IMR-90 (cell line): ENCODE measurements at regions not wholly inside any gene's neighbourhood (a gene's known extent, or its start where the extent isn't known, plus 50 kb on each side); places are given as distances from the start of the nearest gene placed in this dataset.

ENCODE experiments used
- ATAC-seq: fragments of 200-7000 bp; cut with Tn5 transposase; 2 replicates; pipeline ENCODE4 v1.9.1; 2020; ENCODE audit warnings: low read depth, mild to moderate bottlenecking, moderate library complexity
- BruUV-seq: library from RNA; stranded (reverse); fragments of 400-500 nt; replicated peaks from 2 replicates; lab custom pipeline; 2021; lab: Mats Ljungman, UMichigan
- CTCF ChIA-PET: fragments of 300-600 bp; formaldehyde crosslinking; extraction: SDS; loops from one replicate; lab custom pipeline; 2021; ENCODE audit warnings: antibody characterized with exemption; lab: Yijun Ruan, JAX
- POLR2A ChIA-PET: fragments of 300-600 bp; sonication (Branson Sonifier 250); formaldehyde crosslinking; loops from one replicate; lab custom pipeline; 2022; ENCODE audit warnings: antibody characterized with exemption; ENCODE audit not compliant: unreplicated experiment; lab: Charles Lee
- DNase-seq: peaks from one replicate; pipeline ENCODE4 v3.0.0; 2013
- H2AFZ ChIP-seq: replicated peaks from 2 replicates; pipeline ENCODE3; 2013; ENCODE audit warnings: low read length, mild to moderate bottlenecking; ENCODE audit not compliant: poor library complexity
- H2AK5ac ChIP-seq: 2 replicates; pipeline ENCODE4 v1.6.1; 2013; ENCODE audit warnings: low read depth, low read length, inconsistent platforms
- H2AK9ac ChIP-seq: replicated peaks from 2 replicates; pipeline ENCODE3; 2013; ENCODE audit warnings: mild to moderate bottlenecking, low read depth, low read length, moderate library complexity; ENCODE audit not compliant: poor library complexity
- H2BK120ac ChIP-seq: 2 replicates; pipeline ENCODE4 v1.6.1; 2013; ENCODE audit warnings: low read depth, low read length, inconsistent platforms
- H2BK15ac ChIP-seq: 3 replicates; pipeline ENCODE4 v1.6.1; 2013; ENCODE audit warnings: low read depth, low read length, inconsistent platforms
- H2BK20ac ChIP-seq: 2 replicates; pipeline ENCODE4 v1.6.1; 2013; ENCODE audit warnings: low read depth, mild to moderate bottlenecking, inconsistent platforms, low read length, moderate library complexity
- H2BK5ac ChIP-seq: 2 replicates; pipeline ENCODE4 v1.6.1; 2013; ENCODE audit warnings: mild to moderate bottlenecking, low read depth, low read length, inconsistent platforms; ENCODE audit not compliant: poor library complexity, severe bottlenecking
- H3K14ac ChIP-seq: replicated peaks from 2 replicates; pipeline ENCODE4 v1.6.1; 2013; ENCODE audit warnings: low read depth, low read length, inconsistent platforms
- H3K18ac ChIP-seq: 2 replicates; pipeline ENCODE4 v1.6.1; 2013; ENCODE audit warnings: low read depth, low read length, control low read depth
- H3K23ac ChIP-seq: 2 replicates; pipeline ENCODE4 v1.6.1; 2013; ENCODE audit warnings: low read depth, low read length, inconsistent platforms
- H3K27ac ChIP-seq: 2 replicates; pipeline ENCODE4 v1.5.1; 2013; ENCODE audit warnings: mild to moderate bottlenecking, control low read depth, low read length; ENCODE audit not compliant: insufficient read depth
- H3K27me3 ChIP-seq: 2 replicates; pipeline ENCODE4 v1.6.1; 2013; ENCODE audit warnings: low read length; ENCODE audit not compliant: control insufficient read depth, insufficient read depth
- H3K36me3 ChIP-seq: 2 replicates; pipeline ENCODE4 v1.6.1; 2013; ENCODE audit warnings: low read length, mixed read lengths; ENCODE audit not compliant: control insufficient read depth, insufficient read depth
- H3K4ac ChIP-seq: 2 replicates; pipeline ENCODE4 v1.6.1; 2013; ENCODE audit warnings: low read depth, low read length, inconsistent platforms
- H3K4me1 ChIP-seq: 2 replicates; pipeline ENCODE4 v1.6.1; 2013; ENCODE audit warnings: low read length, mixed read lengths; ENCODE audit not compliant: control insufficient read depth, insufficient read depth
- H3K4me2 ChIP-seq: 2 replicates; pipeline ENCODE4 v1.6.1; 2013; ENCODE audit warnings: low read depth, mild to moderate bottlenecking, control low read depth, low read length, moderate library complexity
- H3K4me3 ChIP-seq: 2 replicates; pipeline ENCODE4 v1.5.1; 2013; ENCODE audit warnings: low read depth, mild to moderate bottlenecking, control low read depth, low read length, moderate library complexity; ENCODE audit not compliant: insufficient read depth
- H3K56ac ChIP-seq: 2 replicates; pipeline ENCODE4 v1.6.1; 2013; ENCODE audit warnings: low read length, inconsistent platforms; ENCODE audit not compliant: insufficient read depth; ENCODE audit errors: extremely low read depth
- H3K79me1 ChIP-seq, 2 experiments: 2 replicates each; pipeline ENCODE4 v1.6.1; 2013; ENCODE audit warnings: low read length in 2 of 2, inconsistent platforms in 1 of 2, low read depth in 1 of 2
- H3K9ac ChIP-seq: 2 replicates; pipeline ENCODE4 v1.6.1; 2013; ENCODE audit warnings: low read depth, low read length, control low read depth
- H3K9me1 ChIP-seq: 2 replicates; pipeline ENCODE4 v1.6.1; 2013; ENCODE audit warnings: low read length, inconsistent platforms; ENCODE audit not compliant: insufficient read depth
- H3K9me3 ChIP-seq: 2 replicates; pipeline ENCODE4 v1.6.1; 2013; ENCODE audit warnings: low read length; ENCODE audit not compliant: control insufficient read depth, insufficient read depth
- H4K20me1 ChIP-seq: 2 replicates; pipeline ENCODE4 v1.6.1; 2013; ENCODE audit warnings: low read length, inconsistent platforms; ENCODE audit not compliant: insufficient read depth
- H4K5ac ChIP-seq: 2 replicates; pipeline ENCODE4 v1.6.1; 2013; ENCODE audit warnings: mild to moderate bottlenecking, low read depth, low read length, control low read depth
- H4K8ac ChIP-seq, 2 experiments: 2 replicates each; pipeline ENCODE4 v1.6.1; 2013; ENCODE audit warnings: low read depth in 2 of 2, low read length in 2 of 2, control low read depth in 1 of 2, inconsistent platforms in 1 of 2
- H4K91ac ChIP-seq: 2 replicates; pipeline ENCODE4 v1.6.1; 2013; ENCODE audit warnings: low read depth, low read length, inconsistent platforms; ENCODE audit not compliant: insufficient read depth
- BHLHE40 ChIP-seq: fragments of 150-350 bp; IDR thresholded peaks from 2 replicates; pipeline ENCODE4 v1.6.1; 2016; ENCODE audit warnings: mild to moderate bottlenecking, low read depth, low read length
- CHD1 ChIP-seq: IDR thresholded peaks from 2 replicates; pipeline ENCODE4 v1.6.1; 2012; ENCODE audit warnings: low read depth, low read length, improper control_type of control experiment
- MAFK ChIP-seq: IDR thresholded peaks from 2 replicates; pipeline ENCODE4 v1.6.1; 2012; ENCODE audit warnings: low read depth, low read length, improper control_type of control experiment
- MAZ ChIP-seq: IDR thresholded peaks from 2 replicates; pipeline ENCODE4 v1.6.1; 2012; ENCODE audit warnings: low read depth, mild to moderate bottlenecking, low read length, improper control_type of control experiment, moderate library complexity, borderline replicate concordance
- MXI1 ChIP-seq: IDR thresholded peaks from 2 replicates; pipeline ENCODE4 v1.6.1; 2012; ENCODE audit warnings: low read depth, mild to moderate bottlenecking, low read length, moderate library complexity, borderline replicate concordance
- RAD21 ChIP-seq: IDR thresholded peaks from 2 replicates; pipeline ENCODE4 v1.6.1; 2012; ENCODE audit warnings: low read length, improper control_type of control experiment
- USF2 ChIP-seq: fragments of 150-350 bp; IDR thresholded peaks from 2 replicates; pipeline ENCODE4 v1.6.1; 2017; ENCODE audit warnings: mild to moderate bottlenecking, antibody characterized with exemption, low read length, low read depth
- WGBS, 2 experiments: methylation state at CpG; one replicate each; pipeline versions ENCODE4 v1.1.5 to v1.1.7; 2013; ENCODE audit warnings: missing lambda C conversion rate in 2 of 2; ENCODE audit not compliant: insufficient read length in 1 of 2; ENCODE audit errors: extremely low coverage in 2 of 2; 5-methylcytosine and 5-hydroxymethylcytosine counted together
- dilution Hi-C: fragments of 300-500 bp; cut with HindIII; formaldehyde crosslinking; loops from one replicate; pipeline ENCODE4 v1.14.3; 2018; ENCODE audit warnings: low sequenced_read_pairs; ENCODE audit not compliant: unreplicated experiment
- in situ Hi-C: fragments of 300-500 bp; cut with MboI; formaldehyde crosslinking; loops from 3 replicates; pipeline ENCODE4 v1.14.3; 2019; ENCODE audit warnings: low sequenced_read_pairs, inconsistent platforms, mixed read lengths
- intact Hi-C: fragments of 100-400 bp; cut with micrococcal nuclease; formaldehyde crosslinking; loops from 2 replicates; pipeline ENCODE4 v1.10.0; 2022

- 100% methylated on average over 1 of the region's 9 CpGs; no CpG with 5 or more reads in 1 of the 2 experiments for WGBS, 2 experiments
- H2BK5ac ChIP-seq = no peak overlapping the region
- H3K9ac ChIP-seq = no peak overlapping the region
- no peak overlapping the region for H4K91ac ChIP-seq
- no peak overlapping the region for H3K4me2 ChIP-seq
- no peak overlapping the region for H3K18ac ChIP-seq
- BruUV-seq = no TSS peak
- in situ Hi-C loops = no loop called here
- no peaks in the 10 kb centered on the region for H3K9me3 ChIP-seq
- no peak overlapping the region for H2AK9ac ChIP-seq
- no peak overlapping the region for H2BK120ac ChIP-seq
- dilution Hi-C loops = no loop called here
- H4K8ac ChIP-seq = no peak overlapping the region
- DNase-seq (no peak), ATAC-seq (no peak)
- H3K4ac ChIP-seq = no peak overlapping the region
- no peak overlapping the region for H3K56ac ChIP-seq
- no peaks in the 10 kb centered on the region for H3K79me1 ChIP-seq
- no peak overlapping the region for H4K5ac ChIP-seq
- H3K9me1 ChIP-seq = no peaks in the 10 kb centered on the region
- no peak overlapping the region for H3K27ac ChIP-seq
- no peak overlapping the region for H3K14ac ChIP-seq
- TF ChIP-seq RAD21 (no peak), MAFK (no peak), MAZ (no peak), CHD1 (no peak), MXI1 (no peak), BHLHE40 (no peak), USF2 (no peak)
- intact Hi-C loops = no loop called here
- no peaks in the 10 kb centered on the region for H3K36me3 ChIP-seq
- CTCF ChIA-PET = no interaction called here
- H3K27me3 ChIP-seq = no peaks in the 10 kb centered on the region
- H2BK15ac ChIP-seq = no peak overlapping the region
- no peak overlapping the region for H3K4me3 ChIP-seq
- no peak overlapping the region for H2BK20ac ChIP-seq
- no peak overlapping the region for H2AFZ ChIP-seq
- H3K4me1 ChIP-seq = peaks cover 5% of the 10 kb centered on the region; the same call in 1 of the 2 replicates
- no peaks in the 10 kb centered on the region for H4K20me1 ChIP-seq
- POLR2A ChIA-PET = no interaction called here
- no peak overlapping the region; the same call in 1 of the 2 replicates for H2AK5ac ChIP-seq
- H3K23ac ChIP-seq = no peak overlapping the region
Observed at GRCh38 chr3:117131259-117131658, 421.7 kb downstream of the TUSC7 start.
